HG03280 (cell line): ENCODE measurements at regions not wholly inside any gene's neighbourhood (a gene's known extent, or its start where the extent isn't known, plus 50 kb on each side); places are given as distances from the start of the nearest gene placed in this dataset.
"Not testable (repeated sequence)": the region's sequence is repeated elsewhere in the genome, so short reads cannot be mapped to it uniquely, and the experiment has no call there.

ENCODE experiments used
- ATAC-seq: cut with Tn5 transposase; IDR thresholded peaks from one replicate; pipeline ENCODE4 v1.9.1; 2021; ENCODE audit warnings: mild to moderate bottlenecking, moderate library complexity; ENCODE audit not compliant: unreplicated experiment

GRCh38 chr11:129764204-129764603 is 51.4 kb upstream of the TMEM45B start:
- not testable (repeated sequence) for ATAC-seq
